Gastrocnemius medialis (tissue), 4 donors: ENCODE measurements at regions not wholly inside any gene's neighbourhood (a gene's known extent, or its start where the extent isn't known, plus 50 kb on each side); places are given as distances from the start of the nearest gene placed in this dataset.

ENCODE experiments used
- POLR2A ChIP-seq, 2 donors: fragments of 450-650 bp; IDR thresholded peaks; one replicate each; pipeline ENCODE4 v1.6.1; 2017; ENCODE audit warnings: antibody characterized with exemption in 2 of 2, mild to moderate bottlenecking in 2 of 2, moderate library complexity in 2 of 2
- TF ChIP-seq, protein P1 (sequence below), 5 experiments: fragments of 450-650 bp in 3 of 5; fragments of 200-600 bp in 2 of 5; sonication (generic) in 2 of 5; IDR thresholded peaks in 4 of 5; conservative IDR thresholded peaks in 1 of 5; 1 replicate in 4 of 5; 2 replicates in 1 of 5; pipeline ENCODE4 v1.5.1; 2016 to 2019; ENCODE audit warnings: antibody characterized with exemption in 5 of 5, mild to moderate bottlenecking in 3 of 5, moderate library complexity in 3 of 5

DNA sequence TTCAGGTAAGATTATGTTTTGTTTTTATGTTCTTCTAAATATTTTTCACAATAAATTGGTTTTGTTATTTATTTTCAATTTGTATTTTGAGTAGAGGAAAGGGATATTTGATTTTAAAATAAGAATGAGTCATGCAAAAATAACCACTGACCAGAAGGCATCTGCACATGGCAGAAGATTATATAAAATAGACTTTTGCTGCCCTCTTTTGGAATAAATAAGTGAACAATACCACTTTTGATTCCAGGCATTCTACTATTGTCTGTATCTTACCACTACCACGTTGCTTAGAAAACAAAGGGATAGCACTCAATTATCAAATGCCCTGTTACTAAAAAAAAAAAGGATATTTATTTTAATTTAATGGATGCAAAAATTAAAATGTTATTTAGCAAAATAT is 227.3 kb upstream of the ITGA1 start:
- no peak for TF ChIP-seq POLR2A (IDR thresholded peaks at IDR 0.05)
- TF ChIP-seq, protein P1, sequence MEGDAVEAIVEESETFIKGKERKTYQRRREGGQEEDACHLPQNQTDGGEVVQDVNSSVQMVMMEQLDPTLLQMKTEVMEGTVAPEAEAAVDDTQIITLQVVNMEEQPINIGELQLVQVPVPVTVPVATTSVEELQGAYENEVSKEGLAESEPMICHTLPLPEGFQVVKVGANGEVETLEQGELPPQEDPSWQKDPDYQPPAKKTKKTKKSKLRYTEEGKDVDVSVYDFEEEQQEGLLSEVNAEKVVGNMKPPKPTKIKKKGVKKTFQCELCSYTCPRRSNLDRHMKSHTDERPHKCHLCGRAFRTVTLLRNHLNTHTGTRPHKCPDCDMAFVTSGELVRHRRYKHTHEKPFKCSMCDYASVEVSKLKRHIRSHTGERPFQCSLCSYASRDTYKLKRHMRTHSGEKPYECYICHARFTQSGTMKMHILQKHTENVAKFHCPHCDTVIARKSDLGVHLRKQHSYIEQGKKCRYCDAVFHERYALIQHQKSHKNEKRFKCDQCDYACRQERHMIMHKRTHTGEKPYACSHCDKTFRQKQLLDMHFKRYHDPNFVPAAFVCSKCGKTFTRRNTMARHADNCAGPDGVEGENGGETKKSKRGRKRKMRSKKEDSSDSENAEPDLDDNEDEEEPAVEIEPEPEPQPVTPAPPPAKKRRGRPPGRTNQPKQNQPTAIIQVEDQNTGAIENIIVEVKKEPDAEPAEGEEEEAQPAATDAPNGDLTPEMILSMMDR (IDR thresholded peaks at IDR 0.05 in 4 of 5, conservative IDR thresholded peaks at IDR 0.05 in 1 of 5), result no peak
